ENCODE measurements at regions not wholly inside any gene's neighbourhood (a gene's known extent, or its start where the extent isn't known, plus 50 kb on each side); places are given as distances from the start of the nearest gene placed in this dataset.

- Mint-ChIP-seq H3K27me3 (peaks cover 25% of the 10 kb centered on the region), H3K4me3 (no peak overlapping the region), H3K4me1 (no peaks in the 10 kb centered on the region), H3K36me3 (no peaks in the 10 kb centered on the region), H3K9me3 (peaks cover 10% of the 10 kb centered on the region), H3K27ac (no peak overlapping the region)
- no peak for ATAC-seq
Observed at GRCh38 chr20:24895431-24895830, 53.6 kb upstream of the CST7 start.

GRCh38 chr20:24895898-24896658 is 53.0 kb upstream of the CST7 start:
- Mint-ChIP-seq H3K4me3 (no peak overlapping the region), H3K4me1 (no peaks in the 10 kb centered on the region), H3K27ac (no peak overlapping the region), H3K9me3 (peaks cover 10% of the 10 kb centered on the region), H3K27me3 (peaks cover 25% of the 10 kb centered on the region), H3K36me3 (no peaks in the 10 kb centered on the region)
- no peak for ATAC-seq

- Mint-ChIP-seq H3K27me3 (peaks cover 25% of the 10 kb centered on the region), H3K36me3 (no peaks in the 10 kb centered on the region), H3K4me1 (no peaks in the 10 kb centered on the region), H3K4me3 (no peak overlapping the region), H3K27ac (no peak overlapping the region), H3K9me3 (peaks cover 10% of the 10 kb centered on the region)
- ATAC-seq = no peak
Observed at GRCh38 chr20:24896984-24897383, 52.1 kb upstream of the CST7 start.

- Mint-ChIP-seq H3K27me3 (peaks cover 15% of the 10 kb centered on the region), H3K9me3 (peaks cover 10% of the 10 kb centered on the region), H3K4me3 (no peak overlapping the region), H3K4me1 (no peaks in the 10 kb centered on the region), H3K36me3 (no peaks in the 10 kb centered on the region), H3K27ac (no peak overlapping the region)
- ATAC-seq = no peak
Observed at GRCh38 chr20:24897974-24898373, 51.1 kb upstream of the CST7 start.

GRCh38 chr20:24899153-24899552 is 49.9 kb upstream of the CST7 start:
- no peaks in the 10 kb centered on the region for H3K4me1 Mint-ChIP-seq
- no peak overlapping the region for H3K4me3 Mint-ChIP-seq
- H3K27ac Mint-ChIP-seq = no peak overlapping the region
- H3K27me3 Mint-ChIP-seq = peaks cover 4% of the 10 kb centered on the region
- no peaks in the 10 kb centered on the region for H3K36me3 Mint-ChIP-seq
- ATAC-seq = no peak
- H3K9me3 Mint-ChIP-seq = peaks cover 10% of the 10 kb centered on the region

All from stimulated activated memory B cell treated with anti-CD40 and anti-IgM and Interleukin-4, amounts not matched to agents 10 μg/mL and 1 μg/mL and 100 μg/mL, for 72 hours (primary cell).